ENCODE measurements at regions not wholly inside any gene's neighbourhood (a gene's known extent, or its start where the extent isn't known, plus 50 kb on each side); places are given as distances from the start of the nearest gene placed in this dataset.

DNA sequence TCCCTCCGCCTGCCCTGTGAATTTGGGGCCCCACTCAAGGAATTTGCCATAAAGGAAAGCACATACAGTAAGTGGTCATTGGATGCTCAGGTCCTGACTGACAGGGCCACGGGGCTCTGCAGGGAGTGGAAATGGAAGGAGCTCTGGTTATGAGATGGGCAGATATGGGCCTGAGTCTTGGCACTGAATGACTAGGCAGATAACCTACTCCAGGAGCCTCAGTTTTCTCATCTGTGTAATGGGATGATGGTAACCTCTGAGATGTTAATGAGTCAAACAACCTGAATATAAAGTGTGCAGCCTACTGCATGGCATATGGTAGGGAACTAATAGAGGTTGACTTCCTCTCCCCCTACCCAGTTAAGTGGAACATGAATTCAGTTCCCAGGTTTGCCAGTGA is 56.4 kb upstream of the NAA20 start:
- TF ChIP-seq, protein P1, sequence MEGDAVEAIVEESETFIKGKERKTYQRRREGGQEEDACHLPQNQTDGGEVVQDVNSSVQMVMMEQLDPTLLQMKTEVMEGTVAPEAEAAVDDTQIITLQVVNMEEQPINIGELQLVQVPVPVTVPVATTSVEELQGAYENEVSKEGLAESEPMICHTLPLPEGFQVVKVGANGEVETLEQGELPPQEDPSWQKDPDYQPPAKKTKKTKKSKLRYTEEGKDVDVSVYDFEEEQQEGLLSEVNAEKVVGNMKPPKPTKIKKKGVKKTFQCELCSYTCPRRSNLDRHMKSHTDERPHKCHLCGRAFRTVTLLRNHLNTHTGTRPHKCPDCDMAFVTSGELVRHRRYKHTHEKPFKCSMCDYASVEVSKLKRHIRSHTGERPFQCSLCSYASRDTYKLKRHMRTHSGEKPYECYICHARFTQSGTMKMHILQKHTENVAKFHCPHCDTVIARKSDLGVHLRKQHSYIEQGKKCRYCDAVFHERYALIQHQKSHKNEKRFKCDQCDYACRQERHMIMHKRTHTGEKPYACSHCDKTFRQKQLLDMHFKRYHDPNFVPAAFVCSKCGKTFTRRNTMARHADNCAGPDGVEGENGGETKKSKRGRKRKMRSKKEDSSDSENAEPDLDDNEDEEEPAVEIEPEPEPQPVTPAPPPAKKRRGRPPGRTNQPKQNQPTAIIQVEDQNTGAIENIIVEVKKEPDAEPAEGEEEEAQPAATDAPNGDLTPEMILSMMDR (IDR thresholded peaks at IDR 0.05), result no peak
- DNase-seq (ENCODE audit: low spot score), result no peak

DNA sequence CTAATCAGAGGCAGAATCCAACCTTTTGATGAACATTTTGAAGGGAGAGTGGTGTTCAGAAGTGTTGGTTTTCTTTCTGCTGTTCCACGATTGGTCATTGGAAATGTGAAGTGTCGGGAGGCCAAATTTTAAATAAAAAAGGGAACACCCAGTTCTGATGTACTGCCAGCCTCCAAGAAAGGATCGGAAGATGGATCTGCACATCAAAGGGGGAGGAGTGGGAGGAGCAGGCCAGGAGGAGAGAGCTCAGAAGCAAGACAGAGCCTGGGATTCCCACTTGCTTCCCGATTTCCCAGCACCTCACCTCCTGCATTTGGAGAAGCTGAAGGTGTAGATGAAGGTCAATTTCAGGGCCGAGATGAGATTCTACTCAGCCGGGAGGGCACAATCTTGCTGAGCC is 55.9 kb upstream of the NAA20 start:
- DNase-seq (ENCODE audit: low spot score) (no peak), ATAC-seq (ENCODE audit: low FRiP score) (no peak)
- TF ChIP-seq, protein P1 (IDR thresholded peaks at IDR 0.05), result no peak

More for the DNA sequence above, 56.4 kb upstream of the NAA20 start:
- no peak for ATAC-seq (ENCODE audit: low FRiP score)

DNA sequence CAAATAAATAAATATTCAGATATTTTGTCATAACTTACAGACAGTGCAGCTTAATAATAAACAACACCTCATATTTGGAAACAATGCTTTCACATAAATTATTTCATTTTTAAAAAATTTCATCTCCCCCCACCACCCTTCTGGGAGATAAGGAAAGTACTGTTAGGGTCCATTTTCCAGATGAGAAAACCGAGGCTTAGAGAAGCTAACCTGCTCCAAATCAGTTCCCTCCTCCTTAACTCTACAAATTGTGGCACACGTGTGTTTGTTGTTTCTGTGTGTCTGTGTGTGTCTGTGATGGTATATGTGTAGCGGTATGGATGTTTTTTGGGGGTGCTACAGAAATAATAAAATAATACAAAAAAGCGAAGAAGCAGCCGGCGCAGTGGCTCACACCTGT is 54.2 kb upstream of the NAA20 start:
- DNase-seq (ENCODE audit: low spot score), result no peak
- TF ChIP-seq, protein P1 (IDR thresholded peaks at IDR 0.05), result no peak
- no peak for ATAC-seq (ENCODE audit: low FRiP score)

DNA sequence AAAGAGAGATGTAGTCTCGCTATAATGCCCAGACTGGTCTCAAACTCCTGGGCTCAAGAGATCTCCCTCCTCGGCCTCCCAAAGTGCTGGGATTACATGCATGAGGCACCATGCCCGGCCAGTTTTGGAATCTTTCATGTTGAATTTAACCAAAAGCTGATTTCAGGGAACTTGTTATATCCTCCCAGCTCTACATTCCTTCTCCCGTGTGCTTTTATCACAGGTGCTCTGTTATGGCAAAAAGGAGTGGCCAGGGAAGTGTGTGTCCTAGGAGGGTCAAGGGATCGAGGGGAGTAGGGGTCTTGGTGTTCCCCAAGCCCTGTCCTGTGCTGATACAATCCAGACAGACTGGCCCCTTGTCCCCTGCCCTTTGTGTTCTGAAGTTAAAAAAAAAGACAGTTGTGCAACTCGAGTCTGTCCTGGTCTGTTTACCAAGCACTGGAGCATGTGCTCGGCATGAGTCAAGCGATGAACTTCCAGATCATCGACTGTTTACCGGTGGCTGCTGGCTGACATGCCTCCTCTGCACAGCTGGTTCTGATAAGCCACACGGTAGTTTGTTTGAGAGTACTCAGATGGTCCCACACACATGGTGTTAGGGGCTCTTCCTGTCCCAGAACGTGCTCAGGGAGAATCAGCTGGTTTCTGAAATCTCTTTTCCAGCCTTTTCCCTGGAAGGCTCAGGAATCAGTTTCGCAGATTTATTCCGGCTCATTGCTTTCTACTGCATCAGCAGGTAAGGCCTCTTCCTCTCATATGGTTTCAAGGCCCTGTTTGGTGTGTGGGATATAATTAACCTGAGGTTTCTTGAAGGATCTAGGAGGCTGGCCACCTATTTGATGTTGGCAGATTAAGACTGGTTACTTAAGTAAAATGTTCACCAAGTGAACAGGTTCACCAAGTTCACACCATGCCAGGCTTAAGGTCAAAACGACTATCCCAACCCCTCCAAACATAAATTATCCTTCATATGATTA is 52.6 kb upstream of the NAA20 start:
- ATAC-seq (ENCODE audit: low FRiP score) (peak; percentile 77), DNase-seq (ENCODE audit: low spot score) (no peak)
- TF ChIP-seq, protein P1 (IDR thresholded peaks at IDR 0.05), result no peak

DNA sequence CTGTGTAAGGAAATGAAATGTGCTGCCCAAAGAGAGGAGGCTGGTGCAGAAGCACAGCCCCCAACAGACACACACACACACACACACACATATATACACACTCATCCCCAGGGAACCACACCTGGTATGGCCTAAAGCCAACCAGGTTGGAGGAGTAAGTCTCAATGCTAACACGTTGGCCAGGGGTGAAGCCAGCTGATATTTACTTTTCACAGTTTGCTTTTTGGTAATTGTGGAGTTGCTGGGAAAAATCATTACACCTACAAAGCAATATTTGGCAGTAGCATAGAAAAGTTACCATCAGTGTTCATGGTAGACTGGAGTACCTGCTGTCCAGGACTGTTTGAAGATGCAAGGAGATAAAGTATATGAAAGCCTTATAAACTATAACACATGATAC is 50.3 kb upstream of the NAA20 start:
- ATAC-seq (ENCODE audit: low FRiP score) (no peak), DNase-seq (ENCODE audit: low spot score) (no peak)
- TF ChIP-seq, protein P1 (IDR thresholded peaks at IDR 0.05), result no peak

Measured in omental fat pad (tissue), 3 donors.